ENCODE measurements at regions not wholly inside any gene's neighbourhood (a gene's known extent, or its start where the extent isn't known, plus 50 kb on each side); places are given as distances from the start of the nearest gene placed in this dataset.

DNA sequence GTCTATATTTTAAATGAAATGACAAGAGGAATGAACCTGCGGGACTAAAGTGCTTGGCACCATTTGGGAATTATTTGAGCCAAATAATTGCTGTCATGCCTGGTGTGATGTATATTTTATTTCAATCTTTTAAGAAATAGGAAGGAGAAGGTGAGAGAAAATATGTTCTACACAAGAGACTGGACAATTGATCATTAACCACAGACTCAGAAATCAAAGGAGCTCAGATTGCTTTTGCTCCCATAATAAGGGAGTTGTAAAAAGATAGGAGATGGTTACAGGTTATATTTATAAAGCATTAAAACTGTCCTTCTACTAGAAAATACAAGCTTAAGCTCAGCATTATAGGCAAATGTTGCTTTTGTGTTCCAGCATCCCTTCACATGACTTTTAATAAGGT is 515.2 kb upstream of the SULF2 start:
- Histone ChIP-seq H3K36me3 (ENCODE audit: control insufficient read depth in 2 of 3, insufficient read depth in 3 of 3, low read length in 3 of 3) (no peaks in the 10 kb centered on the region), H3K9me3 (ENCODE audit: control insufficient read depth in 2 of 3, insufficient read depth in 1 of 3, low read length in 3 of 3) (no peaks in the 10 kb centered on the region), H3K4me1 (ENCODE audit: control insufficient read depth in 2 of 3, insufficient read depth in 2 of 3, low read depth in 1 of 3, low read length in 3 of 3) (peaks cover 4 to 7% (median 5%) of the 10 kb centered on the region in 3 donors), H3K27ac (ENCODE audit: low read depth in 2 of 2, low read length in 2 of 2) (no peak overlapping the region), H3K4me3 (ENCODE audit: low read length in 3 of 3) (no peak overlapping the region), H3K27me3 (ENCODE audit: control insufficient read depth, insufficient read depth, low read length) (no peaks in the 10 kb centered on the region), H3K9ac (ENCODE audit: low read length in 3 of 3) (no peak overlapping the region)
- peak in 1 of 5 donors; percentile 57 for DNase-seq
- FAIRE-seq, result no peak
- no peak for TF ChIP-seq CTCF (IDR thresholded peaks at IDR 0.05; ENCODE audit: borderline replicate concordance, extremely low read depth, insufficient read depth)
- intact Hi-C loops (cut with DNase I), result no loop called here

GRCh38 chr20:48298851-48299484 is 513.7 kb upstream of the SULF2 start:
- Histone ChIP-seq H3K27ac (ENCODE audit: low read depth in 2 of 2, low read length in 2 of 2) (no peak overlapping the region), H3K4me3 (ENCODE audit: low read length in 3 of 3) (no peak overlapping the region), H3K9me3 (ENCODE audit: control insufficient read depth in 2 of 3, insufficient read depth in 1 of 3, low read length in 3 of 3) (no peaks in the 10 kb centered on the region), H3K9ac (ENCODE audit: low read length in 3 of 3) (no peak overlapping the region), H3K4me1 (ENCODE audit: control insufficient read depth in 2 of 3, insufficient read depth in 2 of 3, low read depth in 1 of 3, low read length in 3 of 3) (peaks cover 4 to 18% (median 5%) of the 10 kb centered on the region in 3 donors), H3K36me3 (ENCODE audit: control insufficient read depth in 2 of 3, insufficient read depth in 3 of 3, low read length in 3 of 3) (no peaks in the 10 kb centered on the region), H3K27me3 (ENCODE audit: control insufficient read depth, insufficient read depth, low read length) (no peaks in the 10 kb centered on the region)
- intact Hi-C loops (cut with DNase I), result no loop called here
- TF ChIP-seq CTCF (IDR thresholded peaks at IDR 0.05; ENCODE audit: borderline replicate concordance, extremely low read depth, insufficient read depth), result no peak
- FAIRE-seq (no peak), DNase-seq (peak in 2 of 5 donors; percentile 44 to 80)

DNA sequence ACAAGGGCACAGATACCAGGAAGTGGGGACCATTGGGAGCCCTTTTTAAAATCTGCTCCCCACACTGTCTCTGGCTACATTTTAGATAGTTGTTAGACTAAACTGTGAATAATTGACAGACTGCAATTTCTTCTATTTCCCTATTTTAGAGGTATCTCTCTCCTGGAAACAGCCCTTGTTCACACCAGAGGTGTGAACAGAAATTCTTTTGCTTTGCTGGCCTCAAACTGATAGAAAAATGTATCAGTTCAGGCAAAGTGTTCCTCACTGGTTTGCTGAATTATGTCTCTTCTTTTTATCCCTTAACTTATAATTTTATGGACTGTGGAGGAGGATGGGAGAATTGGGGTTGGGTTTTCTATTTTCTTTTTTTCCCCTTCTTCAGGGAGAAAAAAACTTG is 513.2 kb upstream of the SULF2 start:
- H3K4me3 ChIP-seq (ENCODE audit: low read length in 3 of 3), result no peak overlapping the region
- no peak for TF ChIP-seq CTCF (IDR thresholded peaks at IDR 0.05; ENCODE audit: borderline replicate concordance, extremely low read depth, insufficient read depth)
- peaks cover 4 to 18% (median 5%) of the 10 kb centered on the region in 3 donors for H3K4me1 ChIP-seq (ENCODE audit: control insufficient read depth in 2 of 3, insufficient read depth in 2 of 3, low read depth in 1 of 3, low read length in 3 of 3)
- no peak for FAIRE-seq
- DNase-seq, result no peak
- no peaks in the 10 kb centered on the region for H3K27me3 ChIP-seq (ENCODE audit: control insufficient read depth, insufficient read depth, low read length)
- intact Hi-C loops (cut with DNase I), result no loop called here
- H3K9ac ChIP-seq (ENCODE audit: low read length in 3 of 3), result no peak overlapping the region
- no peak overlapping the region for H3K27ac ChIP-seq (ENCODE audit: low read depth in 2 of 2, low read length in 2 of 2)
- no peaks in the 10 kb centered on the region for H3K9me3 ChIP-seq (ENCODE audit: control insufficient read depth in 2 of 3, insufficient read depth in 1 of 3, low read length in 3 of 3)
- H3K36me3 ChIP-seq (ENCODE audit: control insufficient read depth in 2 of 3, insufficient read depth in 3 of 3, low read length in 3 of 3), result no peaks in the 10 kb centered on the region

DNA sequence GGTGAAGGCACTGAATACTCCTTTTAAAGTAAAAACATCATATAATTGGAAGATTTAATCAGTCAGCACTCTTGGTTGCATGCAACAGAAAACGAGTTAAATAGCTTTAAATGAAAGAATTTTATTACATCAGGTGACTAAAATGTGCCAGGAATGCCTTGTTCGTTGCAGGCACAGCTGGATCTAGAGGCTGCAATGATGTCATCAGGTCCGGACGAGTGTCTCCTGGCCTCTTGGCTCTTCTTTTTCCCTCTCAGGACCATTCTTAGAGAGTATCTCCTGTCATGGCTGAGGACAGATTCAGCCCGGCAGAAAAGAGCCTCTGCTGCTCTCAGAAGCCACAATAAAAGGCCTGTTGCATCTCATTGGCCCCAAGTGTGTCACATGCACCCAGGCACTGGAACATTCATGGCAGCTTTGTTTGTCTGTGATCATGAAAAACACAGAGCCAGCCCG is 510.7 kb upstream of the SULF2 start:
- DNase-seq (peak in 1 of 5 donors; percentile 43), FAIRE-seq (no peak)
- H3K9ac ChIP-seq (ENCODE audit: low read length in 3 of 3), result no peak overlapping the region
- no peak overlapping the region for H3K27ac ChIP-seq (ENCODE audit: low read depth in 2 of 2, low read length in 2 of 2)
- TF ChIP-seq CTCF (IDR thresholded peaks at IDR 0.05; ENCODE audit: borderline replicate concordance, extremely low read depth, insufficient read depth), result no peak
- no peaks in the 10 kb centered on the region for H3K36me3 ChIP-seq (ENCODE audit: control insufficient read depth in 2 of 3, insufficient read depth in 3 of 3, low read length in 3 of 3)
- no peaks in the 10 kb centered on the region for H3K27me3 ChIP-seq (ENCODE audit: control insufficient read depth, insufficient read depth, low read length)
- H3K9me3 ChIP-seq (ENCODE audit: control insufficient read depth in 2 of 3, insufficient read depth in 1 of 3, low read length in 3 of 3), result no peaks in the 10 kb centered on the region
- intact Hi-C loops (cut with DNase I), result no loop called here
- H3K4me3 ChIP-seq (ENCODE audit: low read length in 3 of 3), result no peak overlapping the region
- peaks cover 4 to 18% (median 5%) of the 10 kb centered on the region in 3 donors for H3K4me1 ChIP-seq (ENCODE audit: control insufficient read depth in 2 of 3, insufficient read depth in 2 of 3, low read depth in 1 of 3, low read length in 3 of 3)
